ENCODE measurements at regions not wholly inside any gene's neighbourhood (a gene's known extent, or its start where the extent isn't known, plus 50 kb on each side); places are given as distances from the start of the nearest gene placed in this dataset.

- TF ChIP-seq, protein P1, sequence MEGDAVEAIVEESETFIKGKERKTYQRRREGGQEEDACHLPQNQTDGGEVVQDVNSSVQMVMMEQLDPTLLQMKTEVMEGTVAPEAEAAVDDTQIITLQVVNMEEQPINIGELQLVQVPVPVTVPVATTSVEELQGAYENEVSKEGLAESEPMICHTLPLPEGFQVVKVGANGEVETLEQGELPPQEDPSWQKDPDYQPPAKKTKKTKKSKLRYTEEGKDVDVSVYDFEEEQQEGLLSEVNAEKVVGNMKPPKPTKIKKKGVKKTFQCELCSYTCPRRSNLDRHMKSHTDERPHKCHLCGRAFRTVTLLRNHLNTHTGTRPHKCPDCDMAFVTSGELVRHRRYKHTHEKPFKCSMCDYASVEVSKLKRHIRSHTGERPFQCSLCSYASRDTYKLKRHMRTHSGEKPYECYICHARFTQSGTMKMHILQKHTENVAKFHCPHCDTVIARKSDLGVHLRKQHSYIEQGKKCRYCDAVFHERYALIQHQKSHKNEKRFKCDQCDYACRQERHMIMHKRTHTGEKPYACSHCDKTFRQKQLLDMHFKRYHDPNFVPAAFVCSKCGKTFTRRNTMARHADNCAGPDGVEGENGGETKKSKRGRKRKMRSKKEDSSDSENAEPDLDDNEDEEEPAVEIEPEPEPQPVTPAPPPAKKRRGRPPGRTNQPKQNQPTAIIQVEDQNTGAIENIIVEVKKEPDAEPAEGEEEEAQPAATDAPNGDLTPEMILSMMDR (IDR thresholded peaks at IDR 0.05): no peak
- no peak for TF ChIP-seq POLR2AphosphoS5 (IDR thresholded peaks at IDR 0.05)
These were observed 121.6 kb upstream of the WDR11 start for GRCh38 chr10:120729547-120729946.

All from esophagus muscularis mucosa (tissue), 3 donors.